GM19438 (cell line): ENCODE measurements at regions not wholly inside any gene's neighbourhood (a gene's known extent, or its start where the extent isn't known, plus 50 kb on each side); places are given as distances from the start of the nearest gene placed in this dataset.
A peak's percentile ranks its signal among the peaks of the same experiment; 100 is the strongest.

Experiments used
- ATAC-seq: cut with Tn5 transposase; IDR thresholded peaks from one replicate; pipeline ENCODE4 v1.9.1; 2021; ENCODE audit warnings: low read depth; ENCODE audit not compliant: unreplicated experiment

GRCh38 chr2:199707593-199708185 is 143.3 kb downstream of the FTCDNL1 start:
- no peak for ATAC-seq

GRCh38 chr2:199705538-199705937 is 145.5 kb downstream of the FTCDNL1 start:
- no peak for ATAC-seq

- ATAC-seq, result no peak
Observed at GRCh38 chr2:199704358-199705238, 146.4 kb downstream of the FTCDNL1 start.

- no peak for ATAC-seq
Observed at GRCh38 chr2:199703199-199703598, 147.8 kb downstream of the FTCDNL1 start.

- ATAC-seq, result no peak
Observed at GRCh38 chr2:199697469-199697868, 153.5 kb downstream of the FTCDNL1 start.

GRCh38 chr2:199696048-199696447 is 154.9 kb downstream of the FTCDNL1 start:
- ATAC-seq, result no peak

- ATAC-seq, result no peak
Observed at GRCh38 chr2:199693861-199694260, 157.1 kb downstream of the FTCDNL1 start.

- no peak for ATAC-seq
Observed at GRCh38 chr2:199692489-199692888, 158.5 kb downstream of the FTCDNL1 start.

- ATAC-seq, result no peak
Observed at GRCh38 chr2:199690225-199690624, 160.8 kb downstream of the FTCDNL1 start.

- no peak for ATAC-seq
Observed at GRCh38 chr2:199685669-199686068, 165.3 kb downstream of the FTCDNL1 start.

- ATAC-seq, result peak; percentile 66
Observed at GRCh38 chr2:199684832-199685231, 166.2 kb downstream of the FTCDNL1 start.

- ATAC-seq, result no peak
Observed at GRCh38 chr2:199684168-199684567, 166.8 kb downstream of the FTCDNL1 start.

GRCh38 chr2:199682001-199682400 is 169.0 kb downstream of the FTCDNL1 start:
- no peak for ATAC-seq

- ATAC-seq, result no peak
Observed at GRCh38 chr2:199680482-199680881, 170.5 kb downstream of the FTCDNL1 start.

GRCh38 chr2:199679883-199680282 is 171.1 kb downstream of the FTCDNL1 start:
- ATAC-seq, result no peak

- no peak for ATAC-seq
Observed at GRCh38 chr2:199677881-199678280, 173.1 kb downstream of the FTCDNL1 start.

- ATAC-seq, result no peak
Observed at GRCh38 chr2:199668645-199669044, 182.3 kb downstream of the FTCDNL1 start.

GRCh38 chr2:199663157-199663556 is 187.8 kb downstream of the FTCDNL1 start:
- ATAC-seq, result peak; percentile 73

- no peak for ATAC-seq
Observed at GRCh38 chr2:199662255-199662654, 188.7 kb downstream of the FTCDNL1 start.

GRCh38 chr2:199660167-199660566 is 190.8 kb downstream of the FTCDNL1 start:
- ATAC-seq, result no peak

- ATAC-seq, result no peak
Observed at GRCh38 chr2:199659207-199659606, 191.8 kb downstream of the FTCDNL1 start.

GRCh38 chr2:199646439-199646838 is 188.7 kb upstream of the SATB2 start:
- ATAC-seq, result peak; percentile 91
